AG09319 (cell line): ENCODE measurements at regions not wholly inside any gene's neighbourhood (a gene's known extent, or its start where the extent isn't known, plus 50 kb on each side); places are given as distances from the start of the nearest gene placed in this dataset.

ENCODE experiments used
- DNase-seq: peaks from one replicate; pipeline ENCODE4 v3.0.0-alpha.2; 2010; ENCODE audit warnings: low read depth; ENCODE audit errors: extremely low read depth
- CTCF ChIP-seq: IDR thresholded peaks from 2 replicates; pipeline ENCODE4 v1.5.1; 2011; ENCODE audit warnings: low read depth, mild to moderate bottlenecking, inconsistent platforms, low read length, moderate library complexity

GRCh38 chr3:99482191-99482590 lies 156.2 kb upstream of the COL8A1 start:
- no peak for DNase-seq
- no peak for TF ChIP-seq CTCF

DNA sequence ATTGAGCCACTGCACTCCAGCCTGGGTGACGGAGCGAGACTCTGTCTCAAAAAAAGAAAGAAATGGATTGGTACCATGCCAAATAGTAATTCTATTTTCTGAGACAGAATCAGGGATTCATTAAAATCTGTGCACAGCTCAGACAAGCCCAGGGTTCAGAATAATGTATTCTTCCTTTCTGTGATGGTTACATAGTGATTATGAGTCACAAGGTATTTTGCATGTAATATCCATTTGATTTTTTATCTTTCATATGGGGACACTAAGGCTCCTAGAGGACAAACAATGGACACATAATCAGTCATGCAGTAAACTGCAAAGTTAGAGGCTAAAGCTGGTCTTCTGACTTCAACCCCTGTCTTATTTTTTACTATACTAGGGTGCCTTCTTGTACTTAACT lies 156.8 kb upstream of the COL8A1 start:
- DNase-seq: no peak
- no peak for TF ChIP-seq CTCF

GRCh38 chr3:99479768-99480167 lies 158.6 kb upstream of the COL8A1 start:
- no peak for TF ChIP-seq CTCF
- no peak for DNase-seq

DNA sequence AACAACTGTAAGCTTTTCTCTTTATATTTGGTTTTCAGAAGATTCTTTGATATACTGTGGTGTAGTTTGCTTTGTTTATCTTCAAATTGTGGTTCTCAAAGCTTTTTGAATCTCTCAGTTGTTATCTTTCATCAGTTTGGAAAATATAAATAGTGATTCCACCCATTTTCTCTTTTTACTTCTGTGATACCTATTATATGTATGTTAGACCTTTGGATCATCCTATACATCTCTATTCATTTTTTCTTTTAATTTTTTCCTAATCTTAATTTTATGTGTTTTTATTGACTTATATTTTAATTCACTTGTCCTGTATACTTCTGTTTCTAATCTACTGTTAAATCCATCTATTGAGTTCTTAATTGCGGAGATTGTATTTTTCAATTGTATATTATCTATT lies 160.7 kb upstream of the COL8A1 start:
- TF ChIP-seq CTCF: no peak
- DNase-seq: no peak

DNA sequence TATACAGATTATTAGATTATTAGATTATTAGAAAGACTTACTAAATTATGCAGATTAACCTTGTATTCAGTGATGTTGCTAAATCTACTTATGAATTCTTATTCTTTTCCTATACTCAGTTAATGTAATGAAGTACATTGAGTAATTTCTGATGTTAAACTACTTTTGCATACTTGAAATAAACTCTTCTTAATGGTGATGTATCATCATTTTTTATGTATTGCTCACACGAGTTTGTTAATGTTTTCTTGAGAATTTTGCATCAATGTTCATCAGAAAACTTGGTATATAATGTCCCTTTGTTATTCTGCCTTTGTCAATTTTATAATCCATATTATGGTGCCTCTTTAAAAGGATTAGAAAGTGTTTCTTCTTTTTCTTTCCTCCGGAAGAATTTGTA lies 163.2 kb upstream of the COL8A1 start:
- no peak for TF ChIP-seq CTCF
- no peak for DNase-seq

DNA sequence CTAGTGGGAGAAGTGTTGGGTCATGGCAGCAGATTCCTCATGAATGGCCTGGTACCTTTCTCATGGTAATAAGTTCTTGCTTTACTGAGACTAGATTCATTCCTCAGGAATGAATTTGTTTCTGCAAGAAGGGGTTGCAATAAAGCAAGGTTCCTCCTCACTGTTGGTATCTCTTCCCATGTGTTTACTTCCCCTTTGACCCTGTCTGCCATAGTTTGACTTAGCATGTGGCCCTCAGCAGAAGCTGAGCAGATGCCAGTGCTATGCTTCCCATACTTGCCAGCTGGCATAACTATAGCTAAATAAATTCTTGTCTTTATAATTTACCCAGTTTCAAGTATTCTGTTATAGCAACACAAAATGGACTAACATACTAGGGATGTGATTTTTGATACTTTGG lies 163.6 kb upstream of the COL8A1 start:
- TF ChIP-seq CTCF: no peak
- DNase-seq: peak; percentile 19

DNA sequence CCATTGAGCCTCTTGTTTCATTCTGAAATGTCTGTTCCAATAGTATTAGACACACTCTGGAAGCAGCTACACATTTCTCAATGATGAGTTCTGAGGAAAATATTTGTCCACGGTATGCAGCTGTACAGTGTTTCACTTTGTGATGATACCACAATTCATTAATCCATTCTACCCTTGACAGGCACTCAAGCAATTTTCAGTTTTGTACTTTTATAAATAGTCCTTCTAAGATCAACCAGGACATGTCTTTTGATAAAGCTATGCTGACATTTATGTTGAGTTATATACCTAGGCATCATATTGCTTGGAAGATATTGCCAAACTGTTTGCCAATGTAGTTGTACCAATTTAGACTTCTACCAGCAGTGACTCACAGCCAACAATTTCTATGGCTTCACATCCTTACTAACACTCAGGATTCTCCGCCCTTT lies 165.1 kb upstream of the COL8A1 start:
- peak; percentile 22 for DNase-seq
- TF ChIP-seq CTCF: no peak
